ENCODE measurements at regions not wholly inside any gene's neighbourhood (a gene's known extent, or its start where the extent isn't known, plus 50 kb on each side); places are given as distances from the start of the nearest gene placed in this dataset.

- no peak for DNase-seq (ENCODE audit: low read depth, low spot score)
- no peaks in the 10 kb centered on the region for H3K27me3 ChIP-seq (ENCODE audit: insufficient read depth, low read length)
- no peak overlapping the region for H3K9ac ChIP-seq (ENCODE audit: low read length)
- H2AFZ ChIP-seq (ENCODE audit: low read depth, low read length, poor library complexity, severe bottlenecking) = no peak overlapping the region
- POLR2A ChIA-PET = no interaction called here
- H3K9me3 ChIP-seq (ENCODE audit: control insufficient read depth in 1 of 2, insufficient read depth in 1 of 2, low read depth in 1 of 2, low read length in 2 of 2) = no peaks in the 10 kb centered on the region
- no peak for TF ChIP-seq SP1 (IDR thresholded peaks at IDR 0.05; ENCODE audit: low read depth)
- no peak for TF ChIP-seq REST (IDR thresholded peaks at IDR 0.05; ENCODE audit: low read depth)
- no peak for TF ChIP-seq FOSL1 (IDR thresholded peaks at IDR 0.05; ENCODE audit: low read depth)
- TF ChIP-seq YY1 (IDR thresholded peaks at IDR 0.05; ENCODE audit: extremely low read depth, insufficient replicate concordance, low read depth, low read length) = no peak
- no peaks in the 10 kb centered on the region for H3K4me1 ChIP-seq (ENCODE audit: control insufficient read depth in 1 of 2, insufficient read depth in 2 of 2, low read length in 2 of 2)
- H3K79me2 ChIP-seq (ENCODE audit: insufficient read depth, low read length) = no peaks in the 10 kb centered on the region
- intact Hi-C loops (cut with micrococcal nuclease) = no loop called here
- no peak overlapping the region for H3K4me2 ChIP-seq (ENCODE audit: low read length)
- H3K9me2 ChIP-seq (ENCODE audit: insufficient read depth) = no peaks in the 10 kb centered on the region
- no peak for ATAC-seq
- CTCF ChIA-PET = no interaction called here
- H3K4me3 ChIP-seq (replicated peaks in 1 of 2; ENCODE audit: low read depth in 1 of 2, low read length in 2 of 2) = no peak overlapping the region
- BruUV-seq (replicated peaks) = no TSS peak
- no peak overlapping the region for H3K27ac ChIP-seq (ENCODE audit: low read depth, low read length)
- H3K36me3 ChIP-seq (ENCODE audit: control insufficient read depth in 1 of 2, insufficient read depth in 2 of 2, low read length in 2 of 2) = no peaks in the 10 kb centered on the region
- H4K20me1 ChIP-seq (ENCODE audit: insufficient read depth) = no peaks in the 10 kb centered on the region
- RAD21 ChIA-PET (ENCODE audit: low non-redundant PET in 1 of 2, low total read pairs in 2 of 2, uncharacterized antibody in 2 of 2, unreplicated experiment in 2 of 2) = no interaction called here
Observed at GRCh38 chr13:64438084-64438483, 2792.1 kb downstream of the PCDH9 start.

- no peaks in the 10 kb centered on the region for H3K9me3 ChIP-seq (ENCODE audit: control insufficient read depth in 1 of 2, insufficient read depth in 1 of 2, low read depth in 1 of 2, low read length in 2 of 2)
- BruUV-seq (replicated peaks) = no TSS peak
- H3K36me3 ChIP-seq (ENCODE audit: control insufficient read depth in 1 of 2, insufficient read depth in 2 of 2, low read length in 2 of 2) = no peaks in the 10 kb centered on the region
- no peaks in the 10 kb centered on the region for H3K27me3 ChIP-seq (ENCODE audit: insufficient read depth, low read length)
- H3K9me2 ChIP-seq (ENCODE audit: insufficient read depth) = no peaks in the 10 kb centered on the region
- no peaks in the 10 kb centered on the region for H3K79me2 ChIP-seq (ENCODE audit: insufficient read depth, low read length)
- ATAC-seq (no peak), DNase-seq (ENCODE audit: low read depth, low spot score) (no peak)
- H3K4me1 ChIP-seq (ENCODE audit: control insufficient read depth in 1 of 2, insufficient read depth in 2 of 2, low read length in 2 of 2) = no peaks in the 10 kb centered on the region
- H3K4me2 ChIP-seq (ENCODE audit: low read length) = no peak overlapping the region
- H3K9ac ChIP-seq (ENCODE audit: low read length) = no peak overlapping the region
- ChIA-PET POLR2A (no interaction called here), RAD21 (ENCODE audit: low non-redundant PET in 1 of 2, low total read pairs in 2 of 2, uncharacterized antibody in 2 of 2, unreplicated experiment in 2 of 2) (no interaction called here), CTCF (no interaction called here)
- no peak overlapping the region for H3K27ac ChIP-seq (ENCODE audit: low read depth, low read length)
- H2AFZ ChIP-seq (ENCODE audit: low read depth, low read length, poor library complexity, severe bottlenecking) = no peak overlapping the region
- H4K20me1 ChIP-seq (ENCODE audit: insufficient read depth) = no peaks in the 10 kb centered on the region
- H3K4me3 ChIP-seq (replicated peaks in 1 of 2; ENCODE audit: low read depth in 1 of 2, low read length in 2 of 2) = no peak overlapping the region
- intact Hi-C loops (cut with micrococcal nuclease) = no loop called here
- no peak for TF ChIP-seq POLR2AphosphoS5 (IDR thresholded peaks at IDR 0.05; ENCODE audit: low read depth, low read length)
- no peak for TF ChIP-seq ELF1 (IDR thresholded peaks at IDR 0.05; ENCODE audit: borderline replicate concordance, low read depth)
- no peak for TF ChIP-seq YY1 (IDR thresholded peaks at IDR 0.05; ENCODE audit: extremely low read depth, insufficient replicate concordance, low read depth, low read length)
- no peak for TF ChIP-seq REST (IDR thresholded peaks at IDR 0.05; ENCODE audit: low read depth)
- no peak for TF ChIP-seq EGR1 (IDR thresholded peaks at IDR 0.05; ENCODE audit: low read depth)
- no peak for TF ChIP-seq CEBPB (IDR thresholded peaks at IDR 0.05; ENCODE audit: low read depth)
- TF ChIP-seq ATF3 (IDR thresholded peaks at IDR 0.05) = no peak
- TF ChIP-seq TCF7L2 (IDR thresholded peaks at IDR 0.05; ENCODE audit: borderline replicate concordance, extremely low read depth, insufficient read depth, insufficient read length) = no peak
- TF ChIP-seq ZFX (IDR thresholded peaks at IDR 0.05) = no peak
- TF ChIP-seq SIN3A (IDR thresholded peaks at IDR 0.05; ENCODE audit: low read depth) = no peak
Observed at GRCh38 chr13:64429691-64430090, 2800.4 kb downstream of the PCDH9 start.

Measured in HCT116 (cell line).